ENCODE measurements at regions not wholly inside any gene's neighbourhood (a gene's known extent, or its start where the extent isn't known, plus 50 kb on each side); places are given as distances from the start of the nearest gene placed in this dataset.
A peak's percentile ranks its signal among the peaks of the same experiment; 100 is the strongest.

DNA sequence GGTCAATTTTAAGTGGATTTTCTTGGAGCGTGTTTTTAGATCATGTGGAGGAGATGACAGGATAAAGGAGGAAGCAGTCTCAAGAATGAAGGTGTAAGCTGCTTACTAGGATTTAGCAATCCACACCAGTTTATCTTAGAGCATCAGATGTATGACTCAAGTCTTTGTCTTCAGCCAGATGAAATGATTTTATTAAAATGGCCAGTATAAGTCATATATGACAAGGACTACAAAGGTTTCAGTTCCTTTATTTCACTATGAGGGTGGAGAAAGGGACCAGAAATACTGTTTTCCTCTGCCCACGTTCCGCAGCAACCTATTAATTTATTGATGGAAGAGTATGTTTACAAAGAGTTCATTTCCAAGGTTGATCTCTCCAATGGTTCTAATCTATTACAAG, 970.5 kb upstream of the SLC39A10 start:
- Histone ChIP-seq H3K27me3 (replicated peaks in 1 of 2; ENCODE audit: control insufficient read depth in 2 of 2, insufficient read depth in 2 of 2, low read length in 1 of 2) (no peaks in the 10 kb centered on the region; a peak in 1 of 4 replicates), H3K9ac (ENCODE audit: control insufficient read depth, insufficient read depth, low read length) (no peak overlapping the region), H3K36me3 (ENCODE audit: control insufficient read depth in 2 of 2, insufficient read depth in 2 of 2, low read length in 1 of 2) (no peaks in the 10 kb centered on the region), H3K4me1 (ENCODE audit: control insufficient read depth, insufficient read depth, low read length) (no peaks in the 10 kb centered on the region), H3K79me2 (ENCODE audit: control insufficient read depth, insufficient read depth, low read length) (no peaks in the 10 kb centered on the region), H3K9me3 (replicated peaks; ENCODE audit: control insufficient read depth, insufficient read depth, low read length) (no peaks in the 10 kb centered on the region), H3K4me2 (ENCODE audit: control insufficient read depth, insufficient read depth) (no peak overlapping the region), H2AFZ (ENCODE audit: control insufficient read depth, low read depth, low read length) (no peak overlapping the region), H3K27ac (ENCODE audit: control insufficient read depth, insufficient read depth) (no peak overlapping the region), H4K20me1 (ENCODE audit: control insufficient read depth, insufficient read depth) (no peaks in the 10 kb centered on the region), H3K4me3 (no peak overlapping the region)
- no TSS peak for BruUV-seq (replicated peaks)
- ChIA-PET RAD21 (ENCODE audit: unreplicated experiment) (no interaction called here), SMC1A (ENCODE audit: uncharacterized antibody, unreplicated experiment) (no interaction called here), CTCF (no interaction called here), POLR2A (no interaction called here)
- DNase-seq (ENCODE audit: low read depth, low spot score), result no peak
- 56% methylated on average over 3 of the region's 3 CpGs for WGBS (ENCODE audit: insufficient coverage, insufficient replicate concordance, low lambda C conversion rate, missing lambda C conversion rate)
- intact Hi-C loops (cut with micrococcal nuclease; ENCODE audit: unreplicated experiment), result no loop called here
- ATAC-seq, result peak; percentile 56
- in situ Hi-C loops (cut with MboI), result no loop called here
- TF ChIP-seq POU2F2 (IDR thresholded peaks at IDR 0.05; ENCODE audit: borderline replicate concordance, low read depth, low read length), result no peak
- TF ChIP-seq SPI1 (IDR thresholded peaks at IDR 0.05; ENCODE audit: borderline replicate concordance, insufficient read depth, low read depth, low read length), result peak; percentile 65
- FAIRE-seq, result no peak

DNA sequence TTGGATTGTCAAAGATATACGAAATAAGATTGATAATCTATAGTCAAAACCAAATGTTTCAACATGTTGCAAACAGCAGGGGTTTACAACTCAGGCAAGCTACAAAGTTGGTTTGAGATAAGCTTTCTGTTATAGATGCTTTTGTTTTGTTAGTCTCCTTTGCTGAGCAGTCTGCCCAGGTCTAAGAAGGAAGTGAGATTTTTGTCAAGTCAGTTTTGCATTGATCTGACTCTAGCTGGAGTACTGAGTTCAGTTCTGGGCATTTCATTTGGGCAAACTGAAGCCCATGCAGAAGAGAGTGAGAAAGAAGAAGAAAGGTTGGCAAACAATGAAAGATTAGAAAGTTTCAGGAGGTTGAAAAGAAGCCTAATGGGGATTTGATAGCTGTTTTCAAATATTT, 983.0 kb upstream of the SLC39A10 start:
- intact Hi-C loops (cut with micrococcal nuclease; ENCODE audit: unreplicated experiment), result no loop called here

More for the DNA sequence above, 983.0 kb upstream of the SLC39A10 start:
- WGBS (ENCODE audit: insufficient coverage, insufficient replicate concordance, low lambda C conversion rate, missing lambda C conversion rate), result 12% methylated on average over 1 of the region's 1 CpG
- Histone ChIP-seq H3K27me3 (replicated peaks in 1 of 2; ENCODE audit: control insufficient read depth in 2 of 2, insufficient read depth in 2 of 2, low read length in 1 of 2) (no peaks in the 10 kb centered on the region), H3K27ac (ENCODE audit: control insufficient read depth, insufficient read depth) (no peak overlapping the region), H3K4me3 (no peak overlapping the region), H3K4me2 (ENCODE audit: control insufficient read depth, insufficient read depth) (no peak overlapping the region), H3K9ac (ENCODE audit: control insufficient read depth, insufficient read depth, low read length) (no peak overlapping the region), H4K20me1 (ENCODE audit: control insufficient read depth, insufficient read depth) (no peaks in the 10 kb centered on the region), H3K79me2 (ENCODE audit: control insufficient read depth, insufficient read depth, low read length) (no peaks in the 10 kb centered on the region), H3K9me3 (replicated peaks; ENCODE audit: control insufficient read depth, insufficient read depth, low read length) (no peaks in the 10 kb centered on the region), H3K4me1 (ENCODE audit: control insufficient read depth, insufficient read depth, low read length) (no peaks in the 10 kb centered on the region), H3K36me3 (ENCODE audit: control insufficient read depth in 2 of 2, insufficient read depth in 2 of 2, low read length in 1 of 2) (no peaks in the 10 kb centered on the region), H2AFZ (ENCODE audit: control insufficient read depth, low read depth, low read length) (no peak overlapping the region)
- FAIRE-seq (peak; percentile 13), DNase-seq (ENCODE audit: low read depth, low spot score) (no peak), ATAC-seq (peak; percentile 89)
- ChIA-PET SMC1A (ENCODE audit: uncharacterized antibody, unreplicated experiment) (interaction anchor here (0.5 to 1.0 kb wide), 2 partner anchors 10 to 1061 kb away, joined by 3 to 4 read pairs; no protein-coding TSS in a partner anchor), CTCF (interaction anchor here (0.6 to 1.3 kb wide), 3 partner anchors 33 to 484 kb away, joined by 3 read pairs; no protein-coding TSS in a partner anchor), RAD21 (ENCODE audit: unreplicated experiment) (no interaction called here), POLR2A (no interaction called here)
- no TSS peak for BruUV-seq (replicated peaks)
- in situ Hi-C loops (cut with MboI), result no loop called here
- TF ChIP-seq SPI1 (IDR thresholded peaks at IDR 0.05; ENCODE audit: borderline replicate concordance, insufficient read depth, low read depth, low read length) (peak; percentile 32; the same call in 1 of the 2 replicates), ZBTB4 (CRISPR knock-in tag; IDR thresholded peaks at IDR 0.05) (no peak)

Data from GM12878 (cell line).